ENCODE measurements at regions not wholly inside any gene's neighbourhood (a gene's known extent, or its start where the extent isn't known, plus 50 kb on each side); places are given as distances from the start of the nearest gene placed in this dataset.
"Not testable (repeated sequence)": the region's sequence is repeated elsewhere in the genome, so short reads cannot be mapped to it uniquely, and the experiment has no call there.

DNA sequence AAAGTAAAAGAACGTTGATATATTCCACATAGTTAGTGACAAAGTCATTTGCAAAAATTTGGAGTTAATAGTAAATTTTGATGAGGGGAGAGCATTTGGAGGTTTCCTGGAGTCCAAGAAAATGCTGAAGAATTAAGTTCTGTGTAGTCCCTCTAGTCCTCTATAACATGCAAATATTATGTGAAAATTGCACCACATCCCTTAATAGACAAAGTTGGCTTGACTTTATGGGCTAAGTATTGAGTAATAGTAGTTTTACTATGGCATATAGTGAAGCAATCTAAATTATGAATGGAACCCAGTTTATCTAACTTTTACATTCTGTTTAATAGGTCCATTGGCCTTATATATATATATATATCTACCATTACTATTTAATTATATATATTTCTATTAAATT lies 66.4 kb upstream of the DCN start:
- Mint-ChIP-seq H3K4me3 (no peak overlapping the region), H3K36me3 (ENCODE audit: low read depth) (no peaks in the 10 kb centered on the region), H3K4me1 (no peaks in the 10 kb centered on the region), H3K27me3 (no peaks in the 10 kb centered on the region), H3K9me3 (no peaks in the 10 kb centered on the region), H3K27ac (no peak overlapping the region)
- ChIA-PET CTCF (no interaction called here), POLR2A (no interaction called here)
- no peak for DNase-seq

GRCh38 chr12:91243177-91243576 lies 60.6 kb upstream of the DCN start:
- H3K27me3 Mint-ChIP-seq; H3K4me1 Mint-ChIP-seq; H3K9me3 Mint-ChIP-seq; DNase-seq; CTCF ChIA-PET; H3K4me3 Mint-ChIP-seq; H3K27ac Mint-ChIP-seq; H3K36me3 Mint-ChIP-seq (ENCODE audit: low read depth); POLR2A ChIA-PET: not testable (repeated sequence)

DNA sequence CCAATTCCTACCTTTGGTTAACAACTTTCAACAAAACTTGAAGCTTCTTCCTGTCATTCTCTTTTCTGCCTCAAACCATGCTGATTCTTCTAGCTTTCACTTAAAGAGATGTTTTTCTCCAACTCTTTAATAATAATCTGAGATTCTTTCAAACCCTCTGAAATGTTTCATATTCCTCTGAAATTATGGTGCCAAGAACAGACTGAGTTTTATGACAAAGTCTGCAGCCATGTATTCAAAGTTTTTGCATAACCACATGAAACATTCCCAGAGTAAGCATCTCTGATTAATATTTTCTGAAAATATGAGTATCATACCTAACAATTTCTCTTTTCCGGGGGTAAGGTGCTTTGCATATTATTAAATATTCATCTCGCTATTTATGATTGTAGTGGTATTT lies 59.1 kb upstream of the DCN start:
- H3K27ac Mint-ChIP-seq, result no peak overlapping the region
- no peak overlapping the region for H3K4me3 Mint-ChIP-seq
- DNase-seq, result no peak
- no peaks in the 10 kb centered on the region for H3K27me3 Mint-ChIP-seq
- H3K4me1 Mint-ChIP-seq, result no peaks in the 10 kb centered on the region
- ChIA-PET POLR2A (no interaction called here), CTCF (no interaction called here)
- H3K36me3 Mint-ChIP-seq (ENCODE audit: low read depth), result no peaks in the 10 kb centered on the region
- no peaks in the 10 kb centered on the region for H3K9me3 Mint-ChIP-seq

GRCh38 chr12:91240386-91241095 lies 57.9 kb upstream of the DCN start:
- Mint-ChIP-seq H3K4me3 (no peak overlapping the region), H3K4me1 (no peaks in the 10 kb centered on the region), H3K36me3 (ENCODE audit: low read depth) (no peaks in the 10 kb centered on the region), H3K9me3 (no peaks in the 10 kb centered on the region), H3K27me3 (no peaks in the 10 kb centered on the region), H3K27ac (no peak overlapping the region)
- POLR2A ChIA-PET, result no interaction called here
- CTCF ChIA-PET, result no interaction called here
- no peak for DNase-seq

- Mint-ChIP-seq H3K27me3 (no peaks in the 10 kb centered on the region), H3K4me1 (no peaks in the 10 kb centered on the region), H3K9me3 (no peaks in the 10 kb centered on the region), H3K27ac (no peak overlapping the region), H3K4me3 (no peak overlapping the region), H3K36me3 (ENCODE audit: low read depth) (no peaks in the 10 kb centered on the region)
- no peak for DNase-seq
- CTCF ChIA-PET, result no interaction called here
- POLR2A ChIA-PET, result no interaction called here
These were observed 56.9 kb upstream of the DCN start for GRCh38 chr12:91239481-91239880.
